SK-N-SH (cell line): ENCODE measurements at regions not wholly inside any gene's neighbourhood (a gene's known extent, or its start where the extent isn't known, plus 50 kb on each side); places are given as distances from the start of the nearest gene placed in this dataset.

Experiments used
- CTCF ChIP-seq: fragments of 200-600 bp; sonication (generic); IDR thresholded peaks from 2 replicates; pipeline ENCODE4 v1.6.1; 2017; ENCODE audit warnings: antibody characterized with exemption, mild to moderate bottlenecking, moderate library complexity
- EP300 ChIP-seq, 2 experiments: IDR thresholded peaks; 2 replicates each; pipeline versions ENCODE4 v1.4.0 to v1.6.1; 2012; ENCODE audit warnings: borderline replicate concordance in 1 of 2, low read depth in 1 of 2, low read length in 1 of 2
- EZH2phosphoT487 ChIP-seq: fragments of 200-600 bp; sonication (generic); IDR thresholded peaks from 2 replicates; pipeline ENCODE4 v1.6.1; 2017; ENCODE audit warnings: low read depth, mixed run types, mild to moderate bottlenecking, antibody characterized with exemption, moderate library complexity, borderline replicate concordance
- FOXM1 ChIP-seq: IDR thresholded peaks from 2 replicates; pipeline ENCODE4 v1.4.0; 2012; ENCODE audit warnings: low read depth, mild to moderate bottlenecking
- GABPA ChIP-seq: IDR thresholded peaks from 2 replicates; pipeline ENCODE4 v1.4.0; 2012; ENCODE audit warnings: low read depth, mild to moderate bottlenecking
- IRF3 ChIP-seq: fragments of 150-350 bp; IDR thresholded peaks from 2 replicates; pipeline ENCODE4 v1.6.1; 2016; ENCODE audit warnings: mild to moderate bottlenecking, low read depth, low read length
- JUND ChIP-seq: IDR thresholded peaks from 2 replicates; pipeline ENCODE4 v1.4.0; 2012
- MAX ChIP-seq: IDR thresholded peaks from 2 replicates; pipeline ENCODE4 v1.4.0; 2012; ENCODE audit warnings: low read depth
- POLR2AphosphoS5 ChIP-seq: IDR thresholded peaks from 2 replicates; pipeline ENCODE4 v1.6.1; 2012; ENCODE audit warnings: low read depth, low read length
- REST ChIP-seq: IDR thresholded peaks from 2 replicates; pipeline ENCODE4 v1.6.1; 2012; ENCODE audit warnings: mild to moderate bottlenecking, low read depth, low read length, moderate library complexity
- RFX5 ChIP-seq: IDR thresholded peaks from 2 replicates; pipeline ENCODE4 v1.6.1; 2012; ENCODE audit warnings: mild to moderate bottlenecking, improper control_type of control experiment, low read length
- SMC3 ChIP-seq: IDR thresholded peaks from 2 replicates; pipeline ENCODE4 v1.6.1; 2012; ENCODE audit warnings: low read depth, low read length, improper control_type of control experiment

GRCh38 chr1:173266841-173267240 lies 59.7 kb upstream of the TNFSF4 start:
- no peak for TF ChIP-seq MAX
- TF ChIP-seq EP300 (IDR thresholded peaks at IDR 0.05; ENCODE audit: borderline replicate concordance in 1 of 2, low read depth in 1 of 2, low read length in 1 of 2), result no peak
- no peak for TF ChIP-seq CTCF
- TF ChIP-seq SMC3, result no peak
- no peak for TF ChIP-seq REST
- TF ChIP-seq RFX5, result no peak
- no peak for TF ChIP-seq GABPA
- TF ChIP-seq POLR2AphosphoS5, result no peak
- no peak for TF ChIP-seq EZH2phosphoT487
- no peak for TF ChIP-seq IRF3
- TF ChIP-seq JUND, result no peak
- TF ChIP-seq FOXM1, result no peak
